Endothelial cell of umbilical vein (primary cell): ENCODE measurements at regions not wholly inside any gene's neighbourhood (a gene's known extent, or its start where the extent isn't known, plus 50 kb on each side); places are given as distances from the start of the nearest gene placed in this dataset.

ENCODE experiments used
- BruUV-seq: library from RNA; stranded (reverse); fragments of 400-500 nt; replicated peaks from 2 replicates; lab custom pipeline; 2021; lab: Mats Ljungman, UMichigan
- CTCF ChIA-PET: fragments of 300-600, 350-600 bp; sonication (Branson Sonifier 250); formaldehyde crosslinking; loops from one replicate; lab custom pipeline; 2021; ENCODE audit warnings: antibody characterized with exemption, inconsistent platforms; lab: Charles Lee
- POLR2A ChIA-PET: fragments of 300-600, 350-600 bp; sonication (Branson Sonifier 250); formaldehyde crosslinking; loops from one replicate; lab custom pipeline; 2021; ENCODE audit warnings: antibody characterized with exemption, inconsistent platforms; lab: Charles Lee
- DNase-seq: peaks from one replicate; pipeline ENCODE4 v3.0.0-alpha.2; 2011; ENCODE audit warnings: low read depth, low spot score
- FAIRE-seq: peaks from 2 replicates; lab custom pipeline; 2011; peaks lifted over from hg19 to GRCh38; lab: Jason Lieb, UNC
- H2AFZ ChIP-seq: 2 replicates; pipeline ENCODE4 v1.6.0; 2012; ENCODE audit warnings: low read depth, low read length, control low read depth, inconsistent platforms
- H3K27ac ChIP-seq: 2 replicates; pipeline ENCODE4 v1.5.1; 2011; ENCODE audit warnings: low read depth, mild to moderate bottlenecking, control low read depth, low read length, moderate library complexity; ENCODE audit not compliant: insufficient read depth
- H3K27me3 ChIP-seq, 2 experiments: 2 replicates each; pipeline versions ENCODE4 v1.6.0 to v1.6.1; 2011; ENCODE audit warnings: low read length in 2 of 2, mixed read lengths in 1 of 2; ENCODE audit not compliant: control insufficient read depth in 2 of 2, insufficient read depth in 2 of 2
- H3K36me3 ChIP-seq, 2 experiments: 2 replicates in 1 of 2; 3 replicates in 1 of 2; pipeline ENCODE4 v1.5.1; 2011; ENCODE audit warnings: low read length in 2 of 2, mild to moderate bottlenecking in 1 of 2, moderate library complexity in 1 of 2; ENCODE audit not compliant: control insufficient read depth in 2 of 2, insufficient read depth in 2 of 2; ENCODE audit errors: extremely low read depth in 1 of 2
- H3K4me1 ChIP-seq: 3 replicates; pipeline ENCODE4 v1.5.1; 2011; ENCODE audit warnings: mild to moderate bottlenecking, low read length; ENCODE audit not compliant: control insufficient read depth, insufficient read depth; ENCODE audit errors: extremely low read depth
- H3K4me2 ChIP-seq: 2 replicates; pipeline ENCODE4 v1.6.1; 2011; ENCODE audit warnings: low read length, control low read depth, mixed read lengths; ENCODE audit not compliant: insufficient read depth
- H3K4me3 ChIP-seq, 3 experiments: fragments of 200-600 bp in 1 of 3; sonication (generic), shearing (Covaris generic) in 1 of 3; replicated peaks in 1 of 3; 2 replicates each; pipeline ENCODE4 v1.5.1; 2011 to 2016; ENCODE audit warnings: control low read depth in 3 of 3, low read length in 3 of 3, mild to moderate bottlenecking in 2 of 3, inconsistent platforms in 1 of 3, low read depth in 1 of 3, moderate library complexity in 1 of 3; ENCODE audit not compliant: insufficient read depth in 1 of 3
- H3K79me2 ChIP-seq: 2 replicates; pipeline ENCODE4 v1.6.0; 2012; ENCODE audit warnings: low read length, inconsistent platforms; ENCODE audit not compliant: control insufficient read depth, insufficient read depth
- H3K9ac ChIP-seq: replicated peaks from 2 replicates; pipeline ENCODE3; 2011; ENCODE audit warnings: low read length, control low read depth; ENCODE audit not compliant: insufficient read depth; ENCODE audit errors: extremely low read depth
- H3K9me1 ChIP-seq: replicated peaks from 3 replicates; pipeline ENCODE4 v1.6.0; 2011; ENCODE audit warnings: mild to moderate bottlenecking, low read length; ENCODE audit not compliant: control insufficient read depth, insufficient read depth; ENCODE audit errors: extremely low read depth
- H3K9me3 ChIP-seq: replicated peaks from 2 replicates; pipeline ENCODE4 v1.5.1; 2012; ENCODE audit warnings: low read length, inconsistent platforms; ENCODE audit not compliant: control insufficient read depth, insufficient read depth
- H4K20me1 ChIP-seq: replicated peaks from 2 replicates; pipeline ENCODE3; 2011; ENCODE audit warnings: mild to moderate bottlenecking, low read length; ENCODE audit not compliant: control insufficient read depth, insufficient read depth; ENCODE audit errors: extremely low read depth
- CTCF ChIP-seq, 2 donors: IDR thresholded peaks; 1 replicate in 1 of 2; 2 replicates in 1 of 2; pipeline ENCODE4 v1.5.1; 2011; ENCODE audit warnings: low read length in 2 of 2, mild to moderate bottlenecking in 2 of 2, moderate library complexity in 2 of 2, control low read depth in 1 of 2, inconsistent platforms in 1 of 2, low read depth in 1 of 2; ENCODE audit not compliant: insufficient read depth in 1 of 2; ENCODE audit errors: extremely low read depth in 1 of 2
- EZH2 ChIP-seq: IDR thresholded peaks from 2 replicates; pipeline ENCODE4 v1.6.1; 2012; ENCODE audit warnings: borderline replicate concordance, low read depth, mild to moderate bottlenecking, moderate library complexity, low read length, inconsistent platforms; ENCODE audit not compliant: severe bottlenecking
- FOS ChIP-seq: IDR thresholded peaks from 2 replicates; pipeline ENCODE4 v1.6.1; 2011; ENCODE audit warnings: mild to moderate bottlenecking, low read length, moderate library complexity, borderline replicate concordance; ENCODE audit not compliant: insufficient read depth
- GATA2 ChIP-seq: IDR thresholded peaks from 2 replicates; pipeline ENCODE4 v1.7.0; 2011; ENCODE audit warnings: low read depth, mild to moderate bottlenecking, moderate library complexity, mixed read lengths, low read length; ENCODE audit not compliant: insufficient read length, insufficient read depth
- JUN ChIP-seq: IDR thresholded peaks from 2 replicates; pipeline ENCODE4 v1.6.1; 2011; ENCODE audit warnings: borderline replicate concordance, low read depth; ENCODE audit not compliant: insufficient read length, insufficient read depth
- MAX ChIP-seq: IDR thresholded peaks from 2 replicates; pipeline ENCODE4 v1.6.1; 2011; ENCODE audit not compliant: insufficient read depth, insufficient read length
- MYC ChIP-seq: IDR thresholded peaks from one replicate; pipeline ENCODE4 v1.6.1; 2011; ENCODE audit warnings: mild to moderate bottlenecking, low read depth, low read length
- POLR2A ChIP-seq: IDR thresholded peaks from 2 replicates; pipeline ENCODE4 v1.6.1; 2012; ENCODE audit warnings: low read depth, mild to moderate bottlenecking, control low read depth, low read length
- POLR2AphosphoS5 ChIP-seq: IDR thresholded peaks from 2 replicates; pipeline ENCODE4 v1.6.1; 2012; ENCODE audit warnings: low read depth, mild to moderate bottlenecking, control low read depth, low read length, moderate library complexity; ENCODE audit not compliant: insufficient read depth
- dilution Hi-C: fragments of 300-500 bp; cut with MboI; formaldehyde crosslinking; loops from one replicate; pipeline ENCODE4 v1.15.0; 2019; ENCODE audit warnings: low sequenced_read_pairs; ENCODE audit not compliant: extremely low pct_ligation_motif_present
- intact Hi-C: fragments of 100-400 bp; cut with micrococcal nuclease; formaldehyde crosslinking; loops from one replicate; pipeline ENCODE4 v1.10.0; 2022

GRCh38 chr20:60168963-60169362 is 210.7 kb downstream of the CDH26 start:
- FAIRE-seq (no peak), DNase-seq (no peak)
- dilution Hi-C loops (no loop called here), intact Hi-C loops (no loop called here)
- H3K4me3 ChIP-seq: no peak overlapping the region
- no peak overlapping the region for H3K4me2 ChIP-seq
- H4K20me1 ChIP-seq: no peaks in the 10 kb centered on the region
- no peak for TF ChIP-seq MAX
- TF ChIP-seq GATA2: no peak
- no peak for TF ChIP-seq POLR2AphosphoS5
- TF ChIP-seq CTCF (IDR thresholded peaks at IDR 0.05; ENCODE audit: extremely low read depth in 1 of 2, insufficient read depth in 1 of 2, low read depth in 1 of 2, low read length in 2 of 2): no peak
- TF ChIP-seq EZH2: no peak
- no peak for TF ChIP-seq POLR2A
- no peak for TF ChIP-seq FOS
- no peak for TF ChIP-seq MYC
- TF ChIP-seq JUN: no peak
- no peak overlapping the region for H3K27ac ChIP-seq
- no peaks in the 10 kb centered on the region for H3K4me1 ChIP-seq
- H3K36me3 ChIP-seq: no peaks in the 10 kb centered on the region
- POLR2A ChIA-PET: no interaction called here
- no peaks in the 10 kb centered on the region for H3K9me1 ChIP-seq
- H2AFZ ChIP-seq: no peak overlapping the region
- CTCF ChIA-PET: no interaction called here
- no peaks in the 10 kb centered on the region for H3K27me3 ChIP-seq
- BruUV-seq: no TSS peak
- H3K9ac ChIP-seq: no peak overlapping the region
- no peaks in the 10 kb centered on the region for H3K79me2 ChIP-seq
- H3K9me3 ChIP-seq: peaks cover 3% of the 10 kb centered on the region
